Central memory CD8-positive, alpha-beta T cell (primary cell): ENCODE measurements at regions not wholly inside any gene's neighbourhood (a gene's known extent, or its start where the extent isn't known, plus 50 kb on each side); places are given as distances from the start of the nearest gene placed in this dataset.

ENCODE experiments used
- ATAC-seq: fragments of 150-1000 bp; cut with Tn5 transposase; replicated peaks from 2 replicates; pipeline ENCODE4 v1.10.0; 2022; ENCODE audit warnings: mild to moderate bottlenecking, moderate FRiP score, moderate number of reproducible peaks; ENCODE audit not compliant: poor library complexity, severe bottlenecking; ENCODE audit errors: extremely low read depth
- DNase-seq, 2 donors: peaks; one replicate each; pipeline ENCODE4 v3.0.0; 2021; ENCODE audit warnings: low spot score in 2 of 2
- H3K27ac Mint-ChIP-seq: one replicate; pipeline ENCODE4 v1.8.0; 2022; ENCODE audit warnings: low read depth, mild to moderate bottlenecking, moderate library complexity, mixed read lengths
- H3K27me3 Mint-ChIP-seq: one replicate; pipeline ENCODE4 v1.8.0; 2022; ENCODE audit warnings: mixed read lengths
- H3K36me3 Mint-ChIP-seq: one replicate; pipeline ENCODE4 v1.8.0; 2022; ENCODE audit warnings: mild to moderate bottlenecking, moderate library complexity, mixed read lengths; ENCODE audit not compliant: insufficient read depth
- H3K4me1 Mint-ChIP-seq: one replicate; pipeline ENCODE4 v1.8.0; 2022; ENCODE audit warnings: mixed read lengths
- H3K4me3 Mint-ChIP-seq: one replicate; pipeline ENCODE4 v1.8.0; 2022; ENCODE audit warnings: mild to moderate bottlenecking, moderate library complexity, mixed read lengths
- H3K9me3 Mint-ChIP-seq: one replicate; pipeline ENCODE4 v1.8.0; 2022; ENCODE audit warnings: mixed read lengths

- peak overlapping the region; percentile 84 for H3K27ac Mint-ChIP-seq
- no peaks in the 10 kb centered on the region for H3K9me3 Mint-ChIP-seq
- no peaks in the 10 kb centered on the region for H3K27me3 Mint-ChIP-seq
- DNase-seq (no peak), ATAC-seq (no peak)
- peaks cover 47% of the 10 kb centered on the region for H3K36me3 Mint-ChIP-seq
- H3K4me1 Mint-ChIP-seq, result peaks cover 71% of the 10 kb centered on the region
- H3K4me3 Mint-ChIP-seq, result peak overlapping the region; percentile 27
Observed at GRCh38 chr7:130927564-130927963, 193.6 kb upstream of the KLF14 start.

GRCh38 chr7:130929896-130930659 is 196.1 kb upstream of the KLF14 start:
- no peak for DNase-seq
- H3K36me3 Mint-ChIP-seq, result peaks cover 59% of the 10 kb centered on the region

GRCh38 chr7:130930681-130931080 is 196.7 kb upstream of the KLF14 start:
- no peaks in the 10 kb centered on the region for H3K27me3 Mint-ChIP-seq
- peak overlapping the region; percentile 73 for H3K27ac Mint-ChIP-seq
- H3K9me3 Mint-ChIP-seq, result no peaks in the 10 kb centered on the region
- peak overlapping the region; percentile 32 for H3K4me3 Mint-ChIP-seq
- H3K4me1 Mint-ChIP-seq, result peaks cover 78% of the 10 kb centered on the region
- H3K36me3 Mint-ChIP-seq, result peaks cover 59% of the 10 kb centered on the region
- no peak for DNase-seq
- ATAC-seq, result no peak

More at GRCh38 chr7:130929896-130930659, 196.1 kb upstream of the KLF14 start:
- Mint-ChIP-seq H3K4me1 (peaks cover 78% of the 10 kb centered on the region), H3K27me3 (no peaks in the 10 kb centered on the region), H3K4me3 (peak overlapping the region; percentile 32), H3K9me3 (no peaks in the 10 kb centered on the region), H3K27ac (peak overlapping the region; percentile 73)
- ATAC-seq, result peak; percentile 31

GRCh38 chr7:130931423-130931822 is 197.4 kb upstream of the KLF14 start:
- DNase-seq (no peak), ATAC-seq (no peak)
- peaks cover 78% of the 10 kb centered on the region for H3K4me1 Mint-ChIP-seq
- H3K36me3 Mint-ChIP-seq, result peaks cover 57% of the 10 kb centered on the region
- no peaks in the 10 kb centered on the region for H3K9me3 Mint-ChIP-seq
- no peaks in the 10 kb centered on the region for H3K27me3 Mint-ChIP-seq
- H3K27ac Mint-ChIP-seq, result peak overlapping the region; percentile 73
- H3K4me3 Mint-ChIP-seq, result no peak overlapping the region

GRCh38 chr7:130932088-130932487 is 198.1 kb upstream of the KLF14 start:
- ATAC-seq (no peak), DNase-seq (no peak)
- no peaks in the 10 kb centered on the region for H3K27me3 Mint-ChIP-seq
- H3K4me3 Mint-ChIP-seq, result no peak overlapping the region
- H3K4me1 Mint-ChIP-seq, result peaks cover 79% of the 10 kb centered on the region
- H3K36me3 Mint-ChIP-seq, result peaks cover 55% of the 10 kb centered on the region
- H3K27ac Mint-ChIP-seq, result peak overlapping the region; percentile 71
- H3K9me3 Mint-ChIP-seq, result no peaks in the 10 kb centered on the region

GRCh38 chr7:130932667-130933432 is 198.8 kb upstream of the KLF14 start:
- Mint-ChIP-seq H3K27ac (peak overlapping the region; percentile 71), H3K27me3 (no peaks in the 10 kb centered on the region), H3K4me1 (peaks cover 75% of the 10 kb centered on the region), H3K4me3 (no peak overlapping the region), H3K9me3 (no peaks in the 10 kb centered on the region), H3K36me3 (peaks cover 57% of the 10 kb centered on the region)
- ATAC-seq, result no peak
- no peak for DNase-seq

- no peak for DNase-seq
- Mint-ChIP-seq H3K27ac (peak overlapping the region; percentile 71), H3K36me3 (peaks cover 58% of the 10 kb centered on the region), H3K4me1 (peaks cover 79% of the 10 kb centered on the region), H3K9me3 (no peaks in the 10 kb centered on the region), H3K4me3 (no peak overlapping the region), H3K27me3 (no peaks in the 10 kb centered on the region)
- no peak for ATAC-seq
Observed at GRCh38 chr7:130933919-130934318, 199.9 kb upstream of the KLF14 start.

GRCh38 chr7:130935564-130936157 is 201.7 kb upstream of the KLF14 start:
- DNase-seq (no peak), ATAC-seq (no peak)
- Mint-ChIP-seq H3K9me3 (no peaks in the 10 kb centered on the region), H3K4me1 (peaks cover 83% of the 10 kb centered on the region), H3K27ac (peak overlapping the region; percentile 71), H3K4me3 (peak overlapping the region; percentile 4), H3K27me3 (no peaks in the 10 kb centered on the region), H3K36me3 (peaks cover 68% of the 10 kb centered on the region)

- H3K4me1 Mint-ChIP-seq, result peaks cover 83% of the 10 kb centered on the region
- H3K27ac Mint-ChIP-seq, result peak overlapping the region; percentile 71
- H3K36me3 Mint-ChIP-seq, result peaks cover 74% of the 10 kb centered on the region
- ATAC-seq (no peak), DNase-seq (no peak)
- peak overlapping the region; percentile 4 for H3K4me3 Mint-ChIP-seq
- no peaks in the 10 kb centered on the region for H3K27me3 Mint-ChIP-seq
- H3K9me3 Mint-ChIP-seq, result no peaks in the 10 kb centered on the region
Observed at GRCh38 chr7:130936202-130936931, 202.4 kb upstream of the KLF14 start.

- Mint-ChIP-seq H3K9me3 (no peaks in the 10 kb centered on the region), H3K4me3 (no peak overlapping the region), H3K36me3 (peaks cover 80% of the 10 kb centered on the region), H3K27me3 (no peaks in the 10 kb centered on the region), H3K4me1 (peaks cover 87% of the 10 kb centered on the region), H3K27ac (peak overlapping the region; percentile 56)
- ATAC-seq (no peak), DNase-seq (no peak)
Observed at GRCh38 chr7:130937016-130937415, 203.0 kb upstream of the KLF14 start.

- DNase-seq (no peak), ATAC-seq (no peak)
- H3K27me3 Mint-ChIP-seq, result no peaks in the 10 kb centered on the region
- peak overlapping the region; percentile 98 for H3K27ac Mint-ChIP-seq
- no peaks in the 10 kb centered on the region for H3K9me3 Mint-ChIP-seq
- H3K36me3 Mint-ChIP-seq, result peaks cover 81% of the 10 kb centered on the region
- H3K4me1 Mint-ChIP-seq, result peaks cover 94% of the 10 kb centered on the region
- H3K4me3 Mint-ChIP-seq, result peak overlapping the region; percentile 91
Observed at GRCh38 chr7:130937830-130938229, 203.8 kb upstream of the KLF14 start.

- H3K27ac Mint-ChIP-seq, result peak overlapping the region; percentile 98
- H3K27me3 Mint-ChIP-seq, result no peaks in the 10 kb centered on the region
- DNase-seq, result peak in 1 of 2 donors; percentile 60
- peaks cover 94% of the 10 kb centered on the region for H3K4me1 Mint-ChIP-seq
- peaks cover 84% of the 10 kb centered on the region for H3K36me3 Mint-ChIP-seq
- ATAC-seq, result peak; percentile 87
- no peaks in the 10 kb centered on the region for H3K9me3 Mint-ChIP-seq
- H3K4me3 Mint-ChIP-seq, result peak overlapping the region; percentile 91
Observed at GRCh38 chr7:130938661-130939060, 204.7 kb upstream of the KLF14 start.
